ENCODE measurements at regions not wholly inside any gene's neighbourhood (a gene's known extent, or its start where the extent isn't known, plus 50 kb on each side); places are given as distances from the start of the nearest gene placed in this dataset.

GRCh38 chrX:16479206-16479869 is 170.6 kb upstream of the S100G start:
- TF ChIP-seq CTCF (IDR thresholded peaks at IDR 0.05) (no peak), POLR2AphosphoS5 (IDR thresholded peaks at IDR 0.05; ENCODE audit: low read depth, low read length) (no peak), TCF7L2 (IDR thresholded peaks at IDR 0.05; ENCODE audit: low read depth, low read length) (no peak)
